NCI-H1092 (cell line): ENCODE measurements at regions not wholly inside any gene's neighbourhood (a gene's known extent, or its start where the extent isn't known, plus 50 kb on each side); places are given as distances from the start of the nearest gene placed in this dataset.
"Not testable (repeated sequence)": the region's sequence is repeated elsewhere in the genome, so short reads cannot be mapped to it uniquely, and the experiment has no call there.

Experiments used
- DNase-seq: peaks from one replicate; lab custom pipeline; 2025; lab: John Stamatoyannopoulos, UW

- DNase-seq, result no peak
Measured at GRCh38 chr1:80181418-80181817, 1174.9 kb upstream of the ADGRL4 start.

DNA sequence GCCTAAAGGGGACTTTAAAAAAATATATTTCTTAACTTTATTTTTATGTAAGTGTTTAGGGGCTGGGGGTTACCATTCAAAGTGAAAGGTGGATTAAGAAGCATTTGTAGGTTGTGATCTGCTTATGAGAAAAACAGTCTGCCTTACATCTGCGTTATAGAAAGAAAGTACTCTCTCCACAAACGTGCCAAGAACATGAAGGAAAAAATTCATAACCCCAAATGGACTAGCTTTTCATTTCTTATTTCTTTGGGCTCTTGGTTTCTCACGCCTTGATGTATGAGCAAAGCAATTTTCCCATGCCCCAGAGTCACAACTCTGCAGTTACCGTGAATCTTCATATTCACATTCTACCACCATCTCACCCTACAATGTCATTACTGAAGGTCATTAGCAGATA, 1165.1 kb upstream of the ADGRL4 start:
- no peak for DNase-seq

DNA sequence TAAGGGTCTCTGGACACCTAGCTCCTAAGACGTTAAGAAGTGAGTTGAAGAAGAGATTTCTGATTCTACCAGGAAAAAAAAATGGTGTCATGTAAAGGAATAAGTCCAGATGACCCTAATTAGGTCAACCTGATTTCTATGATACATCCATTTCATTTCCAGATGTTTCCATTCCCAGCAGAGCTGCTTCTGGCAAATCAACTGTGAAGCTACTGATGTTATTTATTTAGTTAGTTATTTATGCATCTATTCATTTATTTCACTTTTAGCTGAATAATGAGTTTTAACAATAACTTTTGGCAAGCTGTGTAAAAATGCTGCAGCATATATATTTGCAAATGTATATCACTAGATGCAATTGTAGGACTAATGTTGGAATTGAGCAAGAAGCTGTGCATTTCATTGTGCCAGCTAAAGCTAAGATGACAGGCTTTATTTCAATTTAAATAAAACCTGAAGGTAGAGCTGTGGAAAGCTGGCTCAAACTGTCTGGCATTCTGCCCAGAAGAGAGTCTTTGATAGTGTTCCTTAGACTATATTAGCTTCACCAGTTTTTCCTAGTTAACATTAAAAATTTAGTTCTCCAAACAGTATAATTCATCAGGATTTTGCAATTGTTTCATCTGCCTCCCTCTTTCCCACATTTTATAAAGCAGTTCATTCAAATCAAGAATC, 1164.4 kb upstream of the ADGRL4 start:
- no peak for DNase-seq

- no peak for DNase-seq
Measured at GRCh38 chr1:80164150-80164549, 1157.6 kb upstream of the ADGRL4 start.

DNA sequence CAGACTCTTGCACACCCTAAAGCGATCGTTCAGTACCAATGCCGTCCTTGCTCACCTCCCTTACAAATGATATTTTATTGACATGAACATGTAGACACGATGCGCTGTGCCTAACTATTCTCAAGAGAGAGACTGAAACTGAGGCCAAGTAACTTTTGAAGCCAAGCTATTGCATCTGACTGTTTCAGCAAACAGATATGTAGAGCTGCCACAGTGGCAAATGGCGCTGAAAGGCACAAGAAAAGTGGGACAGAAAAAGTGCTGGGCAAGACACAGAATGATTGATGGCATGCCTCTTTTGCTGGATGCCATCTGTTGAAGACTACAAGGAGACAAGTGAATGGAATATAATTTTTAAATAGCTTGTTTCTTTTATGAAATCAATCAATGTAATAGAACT, 1157.2 kb upstream of the ADGRL4 start:
- DNase-seq, result no peak

GRCh38 chr1:80158771-80159170, 1152.2 kb upstream of the ADGRL4 start:
- DNase-seq, result no peak

DNA sequence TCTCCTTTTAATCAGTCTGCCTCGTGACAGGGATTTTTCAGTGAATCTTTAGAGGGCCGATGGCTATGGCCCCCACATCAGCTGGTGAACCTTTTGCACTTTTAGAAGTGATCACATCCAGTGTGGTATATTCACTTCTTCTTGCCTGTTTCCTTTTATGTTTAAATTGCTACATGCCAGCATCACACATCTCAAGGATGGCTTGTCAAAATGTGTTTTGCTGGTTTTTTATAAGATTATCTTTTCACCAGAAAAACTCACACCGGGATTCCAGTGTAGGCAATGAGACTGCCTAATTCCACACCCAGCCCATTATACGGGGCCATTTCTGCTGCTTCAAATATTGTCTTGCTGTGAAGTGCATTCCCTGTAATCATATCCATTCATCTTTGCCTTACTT, 1151.7 kb upstream of the ADGRL4 start:
- no peak for DNase-seq

DNA sequence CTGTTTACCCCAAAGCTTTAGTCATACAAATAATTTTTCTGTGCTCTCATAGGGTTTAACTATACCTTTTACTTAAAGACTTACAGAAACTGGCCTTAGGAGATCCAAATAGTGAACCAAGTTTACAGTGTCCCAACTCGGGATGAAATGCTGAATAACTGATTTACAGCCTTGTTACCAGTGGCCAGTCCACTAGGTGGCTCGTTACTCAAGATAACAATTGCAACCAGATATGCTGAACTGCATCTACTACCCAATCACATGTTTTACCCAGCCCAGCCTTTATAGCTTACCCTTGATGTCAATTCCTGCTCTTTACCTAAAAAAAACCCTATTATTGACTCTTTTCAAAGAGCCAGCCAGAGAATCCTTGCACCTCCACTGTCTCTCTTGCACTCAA, 1148.8 kb upstream of the ADGRL4 start:
- no peak for DNase-seq

DNA sequence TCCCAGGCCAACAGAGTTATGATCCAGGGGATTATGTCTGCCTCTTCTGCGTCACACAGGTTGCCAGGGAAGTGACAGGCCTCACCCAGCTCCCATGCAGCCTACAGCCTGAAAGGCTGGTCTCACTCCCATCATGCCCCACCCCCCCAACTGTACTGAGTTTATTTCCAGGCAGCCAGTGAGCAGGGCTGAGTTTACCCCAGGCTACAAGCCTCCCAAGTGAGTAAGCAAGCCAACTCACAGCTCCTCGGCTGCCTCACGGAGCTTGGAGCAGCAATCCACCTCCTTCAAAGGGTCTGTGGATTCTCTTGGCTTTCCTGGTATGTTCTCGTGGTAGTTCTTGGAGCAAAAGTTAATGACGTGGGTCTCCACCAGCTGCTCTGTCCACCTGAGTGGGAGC, 1147.6 kb upstream of the ADGRL4 start:
- no peak for DNase-seq

- DNase-seq, result no peak
Measured at GRCh38 chr1:80153762-80154161, 1147.2 kb upstream of the ADGRL4 start.

DNA sequence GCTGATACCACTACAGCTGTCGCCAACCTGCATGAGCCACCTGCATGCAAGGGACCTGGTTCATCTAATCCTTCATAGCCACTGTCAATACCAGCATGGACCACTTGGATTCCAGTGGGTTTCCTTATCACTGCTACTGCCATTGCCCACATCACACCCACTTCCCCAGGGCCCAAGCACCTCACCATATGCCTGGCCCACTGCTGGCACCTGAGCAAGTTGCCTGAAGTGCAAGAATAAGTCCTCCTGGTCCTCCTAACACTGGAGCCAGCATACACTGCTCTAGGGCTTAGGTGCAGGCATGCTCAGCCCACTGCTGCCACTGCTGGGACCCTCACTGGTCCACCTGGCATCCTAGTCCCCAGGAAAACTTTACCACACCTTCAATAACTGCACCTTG, 1136.8 kb upstream of the ADGRL4 start:
- no peak for DNase-seq

DNA sequence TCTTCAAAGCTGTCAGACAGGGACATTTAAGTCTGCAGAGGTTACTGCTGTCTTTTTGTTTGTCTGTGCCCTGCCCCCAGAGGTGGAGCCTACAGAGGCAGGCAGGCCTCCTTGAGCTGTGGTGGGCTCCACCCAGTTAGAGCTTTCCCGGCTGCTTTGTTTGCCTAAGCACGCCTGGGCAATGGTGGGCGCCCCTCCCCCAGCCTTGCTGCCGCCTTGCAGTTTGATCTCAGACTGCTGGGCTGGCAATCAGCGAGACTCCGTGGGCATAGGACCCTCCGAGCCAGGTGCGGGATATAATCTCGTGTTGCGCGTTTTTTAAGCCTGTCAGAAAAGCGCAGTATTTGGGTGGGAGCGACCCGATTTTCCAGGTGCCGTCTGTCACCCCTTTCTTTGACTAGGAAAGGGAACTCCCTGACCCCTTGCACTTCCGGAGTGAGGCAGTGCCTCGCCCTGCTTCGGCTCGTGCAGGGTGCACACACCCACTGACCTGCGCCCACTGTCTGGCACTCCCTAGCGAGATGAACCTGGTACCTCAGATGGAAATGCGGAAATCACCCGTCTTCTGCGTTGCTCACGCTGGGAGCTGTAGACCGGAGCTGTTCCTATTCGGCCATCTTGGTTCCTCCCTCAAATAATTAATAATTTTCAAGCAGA, 1131.5 kb upstream of the ADGRL4 start:
- DNase-seq, result not testable (repeated sequence)

GRCh38 chr1:80113168-80114038, 1106.9 kb upstream of the ADGRL4 start:
- DNase-seq, result no peak

GRCh38 chr1:80101159-80101558, 1094.6 kb upstream of the ADGRL4 start:
- DNase-seq, result no peak

DNA sequence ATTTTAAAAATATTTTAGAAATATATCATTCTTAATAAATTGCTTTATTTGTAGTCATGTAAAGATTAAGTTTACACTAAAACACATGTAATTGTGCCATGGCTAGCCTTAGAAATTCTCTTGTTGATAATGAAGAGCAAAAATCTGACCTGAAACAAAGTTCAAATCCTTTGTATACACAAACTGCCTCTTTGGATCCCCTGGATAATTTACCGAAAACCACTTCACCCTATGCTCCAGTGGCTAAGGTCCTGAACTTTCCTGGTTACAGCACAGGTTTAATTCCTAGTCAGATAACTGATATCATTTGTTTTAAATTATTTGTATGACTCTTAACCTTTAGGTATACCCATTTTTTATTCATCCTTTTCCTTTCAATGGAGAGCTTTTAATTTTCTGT, 1093.2 kb upstream of the ADGRL4 start:
- no peak for DNase-seq

DNA sequence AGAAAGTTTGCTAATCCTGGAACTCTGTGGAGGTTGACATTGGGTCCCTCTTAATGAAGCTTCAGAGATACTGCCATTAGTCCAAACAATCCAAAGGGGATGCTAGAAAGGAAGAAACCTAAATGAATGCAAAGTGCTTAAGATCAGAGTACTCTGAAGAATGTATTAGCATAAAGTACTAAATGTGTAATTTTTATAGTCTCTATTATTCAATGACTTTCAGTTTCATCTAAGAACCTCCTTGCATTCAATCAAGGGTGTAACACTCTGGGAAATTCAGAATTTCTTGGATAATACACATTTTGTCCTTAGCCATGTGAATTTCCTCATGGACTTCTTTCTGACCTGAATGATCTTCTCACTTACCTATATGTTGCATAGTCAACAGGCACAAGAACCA, 1078.5 kb upstream of the ADGRL4 start:
- no peak for DNase-seq

GRCh38 chr1:80083892-80084291, 1077.4 kb upstream of the ADGRL4 start:
- DNase-seq, result no peak

GRCh38 chr1:80076469-80076868, 1069.9 kb upstream of the ADGRL4 start:
- no peak for DNase-seq

- no peak for DNase-seq
Measured at GRCh38 chr1:80075351-80075750, 1068.8 kb upstream of the ADGRL4 start.

GRCh38 chr1:80072563-80072962, 1066.0 kb upstream of the ADGRL4 start:
- no peak for DNase-seq

- DNase-seq, result no peak
Measured at GRCh38 chr1:80066060-80066459, 1059.5 kb upstream of the ADGRL4 start.

- no peak for DNase-seq
Measured at GRCh38 chr1:80064524-80064923, 1058.0 kb upstream of the ADGRL4 start.

DNA sequence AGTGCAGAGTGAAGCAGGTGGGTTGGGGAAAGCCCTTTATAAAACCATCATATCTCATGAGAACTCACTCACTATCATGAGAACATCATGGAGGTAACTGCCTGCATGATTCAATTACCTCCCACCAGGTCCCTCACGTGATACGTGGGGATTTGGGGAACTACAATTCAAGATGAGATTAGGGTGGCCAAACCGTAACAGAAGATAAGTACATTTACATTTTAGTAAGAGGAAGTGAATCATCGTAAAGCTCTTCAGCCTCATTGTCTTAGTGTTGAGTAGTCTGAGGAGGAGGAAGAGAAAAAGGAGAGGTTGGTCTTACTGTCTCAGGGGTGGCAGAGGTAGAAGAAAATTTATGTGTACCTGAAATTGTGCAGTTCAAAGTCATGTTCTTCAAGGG, 1053.4 kb upstream of the ADGRL4 start:
- no peak for DNase-seq
